ENCODE measurements at regions not wholly inside any gene's neighbourhood (a gene's known extent, or its start where the extent isn't known, plus 50 kb on each side); places are given as distances from the start of the nearest gene placed in this dataset.

GRCh38 chr3:25170021-25170420 lies 258.0 kb upstream of the RARB start:
- Histone ChIP-seq H3K27ac (ENCODE audit: low read length) (no peak overlapping the region), H3K27me3 (ENCODE audit: control insufficient read depth, insufficient read depth, low read length) (no peaks in the 10 kb centered on the region), H3K4me3 (ENCODE audit: low read length) (no peak overlapping the region), H3K36me3 (ENCODE audit: control insufficient read depth, insufficient read depth, low read length) (no peaks in the 10 kb centered on the region), H3K9me3 (ENCODE audit: control insufficient read depth, insufficient read depth, low read length) (no peaks in the 10 kb centered on the region), H3K4me1 (ENCODE audit: control insufficient read depth, insufficient read depth, low read length) (peaks cover 2% of the 10 kb centered on the region; the same call in 1 of the 2 replicates)
- no peak for DNase-seq (ENCODE audit: low read depth, low spot score)
- no CpG with 5 or more reads among the region's 3 CpGs for WGBS (ENCODE audit: insufficient coverage, insufficient read length)

GRCh38 chr3:25171118-25171807 lies 256.8 kb upstream of the RARB start:
- Histone ChIP-seq H3K27ac (ENCODE audit: low read length) (no peak overlapping the region), H3K36me3 (ENCODE audit: control insufficient read depth, insufficient read depth, low read length) (no peaks in the 10 kb centered on the region), H3K4me3 (ENCODE audit: low read length) (no peak overlapping the region), H3K27me3 (ENCODE audit: control insufficient read depth, insufficient read depth, low read length) (no peaks in the 10 kb centered on the region), H3K4me1 (ENCODE audit: control insufficient read depth, insufficient read depth, low read length) (peaks cover 2% of the 10 kb centered on the region; the same call in 1 of the 2 replicates), H3K9me3 (ENCODE audit: control insufficient read depth, insufficient read depth, low read length) (no peaks in the 10 kb centered on the region)
- no CpG with 5 or more reads among the region's 4 CpGs for WGBS (ENCODE audit: insufficient coverage, insufficient read length)
- DNase-seq (ENCODE audit: low read depth, low spot score), result no peak

- DNase-seq (ENCODE audit: low read depth, low spot score), result no peak
- Histone ChIP-seq H3K27me3 (ENCODE audit: control insufficient read depth, insufficient read depth, low read length) (no peaks in the 10 kb centered on the region), H3K4me1 (ENCODE audit: control insufficient read depth, insufficient read depth, low read length) (peaks cover 2% of the 10 kb centered on the region; the same call in 1 of the 2 replicates), H3K9me3 (ENCODE audit: control insufficient read depth, insufficient read depth, low read length) (no peaks in the 10 kb centered on the region), H3K27ac (ENCODE audit: low read length) (no peak overlapping the region), H3K4me3 (ENCODE audit: low read length) (no peak overlapping the region), H3K36me3 (ENCODE audit: control insufficient read depth, insufficient read depth, low read length) (no peaks in the 10 kb centered on the region)
- WGBS (ENCODE audit: insufficient coverage, insufficient read length), result no CpG with 5 or more reads among the region's 6 CpGs
Observed at GRCh38 chr3:25171897-25172296, 256.2 kb upstream of the RARB start.

GRCh38 chr3:25173606-25174005 lies 254.5 kb upstream of the RARB start:
- no peaks in the 10 kb centered on the region for H3K36me3 ChIP-seq (ENCODE audit: control insufficient read depth, insufficient read depth, low read length)
- WGBS (ENCODE audit: insufficient coverage, insufficient read length), result no CpG with 5 or more reads among the region's 1 CpG

GRCh38 chr3:25174251-25174650 lies 253.8 kb upstream of the RARB start:
- Histone ChIP-seq H3K36me3 (ENCODE audit: control insufficient read depth, insufficient read depth, low read length) (no peaks in the 10 kb centered on the region), H3K9me3 (ENCODE audit: control insufficient read depth, insufficient read depth, low read length) (no peaks in the 10 kb centered on the region), H3K27me3 (ENCODE audit: control insufficient read depth, insufficient read depth, low read length) (no peaks in the 10 kb centered on the region), H3K4me3 (ENCODE audit: low read length) (no peak overlapping the region), H3K4me1 (ENCODE audit: control insufficient read depth, insufficient read depth, low read length) (peaks cover 2% of the 10 kb centered on the region; the same call in 1 of the 2 replicates), H3K27ac (ENCODE audit: low read length) (no peak overlapping the region)
- DNase-seq (ENCODE audit: low read depth, low spot score), result no peak
- WGBS (ENCODE audit: insufficient coverage, insufficient read length), result no CpG with 5 or more reads among the region's 13 CpGs

More at GRCh38 chr3:25173606-25174005, 254.5 kb upstream of the RARB start:
- Histone ChIP-seq H3K27ac (ENCODE audit: low read length) (no peak overlapping the region), H3K9me3 (ENCODE audit: control insufficient read depth, insufficient read depth, low read length) (no peaks in the 10 kb centered on the region), H3K4me3 (ENCODE audit: low read length) (no peak overlapping the region), H3K4me1 (ENCODE audit: control insufficient read depth, insufficient read depth, low read length) (peaks cover 2% of the 10 kb centered on the region; the same call in 1 of the 2 replicates), H3K27me3 (ENCODE audit: control insufficient read depth, insufficient read depth, low read length) (no peaks in the 10 kb centered on the region)
- DNase-seq (ENCODE audit: low read depth, low spot score), result no peak

GRCh38 chr3:25177041-25177440 lies 251.0 kb upstream of the RARB start:
- Histone ChIP-seq H3K4me3 (ENCODE audit: low read length) (no peak overlapping the region), H3K36me3 (ENCODE audit: control insufficient read depth, insufficient read depth, low read length) (no peaks in the 10 kb centered on the region), H3K27me3 (ENCODE audit: control insufficient read depth, insufficient read depth, low read length) (no peaks in the 10 kb centered on the region), H3K27ac (ENCODE audit: low read length) (no peak overlapping the region), H3K4me1 (ENCODE audit: control insufficient read depth, insufficient read depth, low read length) (peaks cover 2% of the 10 kb centered on the region; the same call in 1 of the 2 replicates), H3K9me3 (ENCODE audit: control insufficient read depth, insufficient read depth, low read length) (no peaks in the 10 kb centered on the region; the same call in 1 of the 2 replicates)
- DNase-seq (ENCODE audit: low read depth, low spot score), result no peak
- WGBS (ENCODE audit: insufficient coverage, insufficient read length), result no CpG with 5 or more reads among the region's 3 CpGs

- no CpG with 5 or more reads among the region's 4 CpGs for WGBS (ENCODE audit: insufficient coverage, insufficient read length)
- Histone ChIP-seq H3K4me3 (ENCODE audit: low read length) (no peak overlapping the region), H3K36me3 (ENCODE audit: control insufficient read depth, insufficient read depth, low read length) (no peaks in the 10 kb centered on the region), H3K27me3 (ENCODE audit: control insufficient read depth, insufficient read depth, low read length) (no peaks in the 10 kb centered on the region), H3K4me1 (ENCODE audit: control insufficient read depth, insufficient read depth, low read length) (peaks cover 2% of the 10 kb centered on the region; the same call in 1 of the 2 replicates), H3K27ac (ENCODE audit: low read length) (no peak overlapping the region), H3K9me3 (ENCODE audit: control insufficient read depth, insufficient read depth, low read length) (no peaks in the 10 kb centered on the region; the same call in 1 of the 2 replicates)
- no peak for DNase-seq (ENCODE audit: low read depth, low spot score)
Observed at GRCh38 chr3:25178672-25179071, 249.4 kb upstream of the RARB start.

- WGBS (ENCODE audit: insufficient coverage, insufficient read length), result no CpG with 5 or more reads among the region's 2 CpGs
- DNase-seq (ENCODE audit: low read depth, low spot score), result no peak
- H3K27ac ChIP-seq (ENCODE audit: low read length), result no peak overlapping the region
Observed at GRCh38 chr3:25181096-25181495, 247.0 kb upstream of the RARB start.

GRCh38 chr3:25182794-25183193 lies 245.3 kb upstream of the RARB start:
- Histone ChIP-seq H3K4me1 (ENCODE audit: control insufficient read depth, insufficient read depth, low read length) (no peaks in the 10 kb centered on the region), H3K9me3 (ENCODE audit: control insufficient read depth, insufficient read depth, low read length) (no peaks in the 10 kb centered on the region; the same call in 1 of the 2 replicates), H3K27me3 (ENCODE audit: control insufficient read depth, insufficient read depth, low read length) (no peaks in the 10 kb centered on the region), H3K36me3 (ENCODE audit: control insufficient read depth, insufficient read depth, low read length) (no peaks in the 10 kb centered on the region), H3K4me3 (ENCODE audit: low read length) (no peak overlapping the region), H3K27ac (ENCODE audit: low read length) (no peak overlapping the region)
- 100% methylated on average over 1 of the region's 3 CpGs for WGBS (ENCODE audit: insufficient coverage, insufficient read length)
- DNase-seq (ENCODE audit: low read depth, low spot score), result no peak

More at GRCh38 chr3:25181096-25181495, 247.0 kb upstream of the RARB start:
- Histone ChIP-seq H3K4me1 (ENCODE audit: control insufficient read depth, insufficient read depth, low read length) (no peaks in the 10 kb centered on the region), H3K36me3 (ENCODE audit: control insufficient read depth, insufficient read depth, low read length) (no peaks in the 10 kb centered on the region), H3K9me3 (ENCODE audit: control insufficient read depth, insufficient read depth, low read length) (no peaks in the 10 kb centered on the region; the same call in 1 of the 2 replicates), H3K4me3 (ENCODE audit: low read length) (no peak overlapping the region), H3K27me3 (ENCODE audit: control insufficient read depth, insufficient read depth, low read length) (no peaks in the 10 kb centered on the region)

GRCh38 chr3:25184641-25185250 lies 243.3 kb upstream of the RARB start:
- no peaks in the 10 kb centered on the region for H3K27me3 ChIP-seq (ENCODE audit: control insufficient read depth, insufficient read depth, low read length)
- no peak overlapping the region for H3K27ac ChIP-seq (ENCODE audit: low read length)
- H3K4me3 ChIP-seq (ENCODE audit: low read length), result no peak overlapping the region
- H3K4me1 ChIP-seq (ENCODE audit: control insufficient read depth, insufficient read depth, low read length), result no peaks in the 10 kb centered on the region
- no peak for DNase-seq (ENCODE audit: low read depth, low spot score)
- WGBS (ENCODE audit: insufficient coverage, insufficient read length), result no CpG with 5 or more reads among the region's 4 CpGs
- no peaks in the 10 kb centered on the region; the same call in 1 of the 2 replicates for H3K9me3 ChIP-seq (ENCODE audit: control insufficient read depth, insufficient read depth, low read length)
- H3K36me3 ChIP-seq (ENCODE audit: control insufficient read depth, insufficient read depth, low read length), result no peaks in the 10 kb centered on the region
